IMR-90 (cell line): ENCODE measurements at regions not wholly inside any gene's neighbourhood (a gene's known extent, or its start where the extent isn't known, plus 50 kb on each side); places are given as distances from the start of the nearest gene placed in this dataset.

Experiments
- ATAC-seq: fragments of 200-7000 bp; cut with Tn5 transposase; 2 replicates; pipeline ENCODE4 v1.9.1; 2020; ENCODE audit warnings: low read depth, mild to moderate bottlenecking, moderate library complexity
- BruUV-seq: library from RNA; stranded (reverse); fragments of 400-500 nt; replicated peaks from 2 replicates; lab custom pipeline; 2021; lab: Mats Ljungman, UMichigan
- CTCF ChIA-PET: fragments of 300-600 bp; formaldehyde crosslinking; extraction: SDS; loops from one replicate; lab custom pipeline; 2021; ENCODE audit warnings: antibody characterized with exemption; lab: Yijun Ruan, JAX
- POLR2A ChIA-PET: fragments of 300-600 bp; sonication (Branson Sonifier 250); formaldehyde crosslinking; loops from one replicate; lab custom pipeline; 2022; ENCODE audit warnings: antibody characterized with exemption; ENCODE audit not compliant: unreplicated experiment; lab: Charles Lee
- DNase-seq: peaks from one replicate; pipeline ENCODE4 v3.0.0; 2013
- H2AFZ ChIP-seq: replicated peaks from 2 replicates; pipeline ENCODE3; 2013; ENCODE audit warnings: low read length, mild to moderate bottlenecking; ENCODE audit not compliant: poor library complexity
- H2AK5ac ChIP-seq: 2 replicates; pipeline ENCODE4 v1.6.1; 2013; ENCODE audit warnings: low read depth, low read length, inconsistent platforms
- H2AK9ac ChIP-seq: replicated peaks from 2 replicates; pipeline ENCODE3; 2013; ENCODE audit warnings: mild to moderate bottlenecking, low read depth, low read length, moderate library complexity; ENCODE audit not compliant: poor library complexity
- H2BK120ac ChIP-seq: 2 replicates; pipeline ENCODE4 v1.6.1; 2013; ENCODE audit warnings: low read depth, low read length, inconsistent platforms
- H2BK15ac ChIP-seq: 3 replicates; pipeline ENCODE4 v1.6.1; 2013; ENCODE audit warnings: low read depth, low read length, inconsistent platforms
- H2BK20ac ChIP-seq: 2 replicates; pipeline ENCODE4 v1.6.1; 2013; ENCODE audit warnings: low read depth, mild to moderate bottlenecking, inconsistent platforms, low read length, moderate library complexity
- H2BK5ac ChIP-seq: 2 replicates; pipeline ENCODE4 v1.6.1; 2013; ENCODE audit warnings: mild to moderate bottlenecking, low read depth, low read length, inconsistent platforms; ENCODE audit not compliant: poor library complexity, severe bottlenecking
- H3K14ac ChIP-seq: replicated peaks from 2 replicates; pipeline ENCODE4 v1.6.1; 2013; ENCODE audit warnings: low read depth, low read length, inconsistent platforms
- H3K18ac ChIP-seq: 2 replicates; pipeline ENCODE4 v1.6.1; 2013; ENCODE audit warnings: low read depth, low read length, control low read depth
- H3K23ac ChIP-seq: 2 replicates; pipeline ENCODE4 v1.6.1; 2013; ENCODE audit warnings: low read depth, low read length, inconsistent platforms
- H3K27ac ChIP-seq: 2 replicates; pipeline ENCODE4 v1.5.1; 2013; ENCODE audit warnings: mild to moderate bottlenecking, control low read depth, low read length; ENCODE audit not compliant: insufficient read depth
- H3K27me3 ChIP-seq: 2 replicates; pipeline ENCODE4 v1.6.1; 2013; ENCODE audit warnings: low read length; ENCODE audit not compliant: control insufficient read depth, insufficient read depth
- H3K36me3 ChIP-seq: 2 replicates; pipeline ENCODE4 v1.6.1; 2013; ENCODE audit warnings: low read length, mixed read lengths; ENCODE audit not compliant: control insufficient read depth, insufficient read depth
- H3K4ac ChIP-seq: 2 replicates; pipeline ENCODE4 v1.6.1; 2013; ENCODE audit warnings: low read depth, low read length, inconsistent platforms
- H3K4me1 ChIP-seq: 2 replicates; pipeline ENCODE4 v1.6.1; 2013; ENCODE audit warnings: low read length, mixed read lengths; ENCODE audit not compliant: control insufficient read depth, insufficient read depth
- H3K4me2 ChIP-seq: 2 replicates; pipeline ENCODE4 v1.6.1; 2013; ENCODE audit warnings: low read depth, mild to moderate bottlenecking, control low read depth, low read length, moderate library complexity
- H3K4me3 ChIP-seq: 2 replicates; pipeline ENCODE4 v1.5.1; 2013; ENCODE audit warnings: low read depth, mild to moderate bottlenecking, control low read depth, low read length, moderate library complexity; ENCODE audit not compliant: insufficient read depth
- H3K56ac ChIP-seq: 2 replicates; pipeline ENCODE4 v1.6.1; 2013; ENCODE audit warnings: low read length, inconsistent platforms; ENCODE audit not compliant: insufficient read depth; ENCODE audit errors: extremely low read depth
- H3K79me1 ChIP-seq, 2 experiments: 2 replicates each; pipeline ENCODE4 v1.6.1; 2013; ENCODE audit warnings: low read length in 2 of 2, inconsistent platforms in 1 of 2, low read depth in 1 of 2
- H3K9ac ChIP-seq: 2 replicates; pipeline ENCODE4 v1.6.1; 2013; ENCODE audit warnings: low read depth, low read length, control low read depth
- H3K9me1 ChIP-seq: 2 replicates; pipeline ENCODE4 v1.6.1; 2013; ENCODE audit warnings: low read length, inconsistent platforms; ENCODE audit not compliant: insufficient read depth
- H3K9me3 ChIP-seq: 2 replicates; pipeline ENCODE4 v1.6.1; 2013; ENCODE audit warnings: low read length; ENCODE audit not compliant: control insufficient read depth, insufficient read depth
- H4K20me1 ChIP-seq: 2 replicates; pipeline ENCODE4 v1.6.1; 2013; ENCODE audit warnings: low read length, inconsistent platforms; ENCODE audit not compliant: insufficient read depth
- H4K5ac ChIP-seq: 2 replicates; pipeline ENCODE4 v1.6.1; 2013; ENCODE audit warnings: mild to moderate bottlenecking, low read depth, low read length, control low read depth
- H4K8ac ChIP-seq, 2 experiments: 2 replicates each; pipeline ENCODE4 v1.6.1; 2013; ENCODE audit warnings: low read depth in 2 of 2, low read length in 2 of 2, control low read depth in 1 of 2, inconsistent platforms in 1 of 2
- H4K91ac ChIP-seq: 2 replicates; pipeline ENCODE4 v1.6.1; 2013; ENCODE audit warnings: low read depth, low read length, inconsistent platforms; ENCODE audit not compliant: insufficient read depth
- CEBPB ChIP-seq: IDR thresholded peaks from 2 replicates; pipeline ENCODE4 v1.6.1; 2012; ENCODE audit warnings: low read depth, low read length, improper control_type of control experiment
- CHD1 ChIP-seq: IDR thresholded peaks from 2 replicates; pipeline ENCODE4 v1.6.1; 2012; ENCODE audit warnings: low read depth, low read length, improper control_type of control experiment
- MXI1 ChIP-seq: IDR thresholded peaks from 2 replicates; pipeline ENCODE4 v1.6.1; 2012; ENCODE audit warnings: low read depth, mild to moderate bottlenecking, low read length, moderate library complexity, borderline replicate concordance
- NFE2L2 ChIP-seq: fragments of 150-350 bp; IDR thresholded peaks from 2 replicates; pipeline ENCODE4 v1.6.1; 2016; ENCODE audit warnings: low read depth, mild to moderate bottlenecking, low read length
- dilution Hi-C: fragments of 300-500 bp; cut with HindIII; formaldehyde crosslinking; loops from one replicate; pipeline ENCODE4 v1.14.3; 2018; ENCODE audit warnings: low sequenced_read_pairs; ENCODE audit not compliant: unreplicated experiment
- in situ Hi-C: fragments of 300-500 bp; cut with MboI; formaldehyde crosslinking; loops from 3 replicates; pipeline ENCODE4 v1.14.3; 2019; ENCODE audit warnings: low sequenced_read_pairs, inconsistent platforms, mixed read lengths
- intact Hi-C: fragments of 100-400 bp; cut with micrococcal nuclease; formaldehyde crosslinking; loops from 2 replicates; pipeline ENCODE4 v1.10.0; 2022
- TF ChIP-seq, protein P1 (sequence below): fragments of 150-350 bp; IDR thresholded peaks from 2 replicates; pipeline ENCODE4 v1.6.1; 2017; ENCODE audit warnings: mild to moderate bottlenecking, antibody characterized with exemption, low read length, low read depth

DNA sequence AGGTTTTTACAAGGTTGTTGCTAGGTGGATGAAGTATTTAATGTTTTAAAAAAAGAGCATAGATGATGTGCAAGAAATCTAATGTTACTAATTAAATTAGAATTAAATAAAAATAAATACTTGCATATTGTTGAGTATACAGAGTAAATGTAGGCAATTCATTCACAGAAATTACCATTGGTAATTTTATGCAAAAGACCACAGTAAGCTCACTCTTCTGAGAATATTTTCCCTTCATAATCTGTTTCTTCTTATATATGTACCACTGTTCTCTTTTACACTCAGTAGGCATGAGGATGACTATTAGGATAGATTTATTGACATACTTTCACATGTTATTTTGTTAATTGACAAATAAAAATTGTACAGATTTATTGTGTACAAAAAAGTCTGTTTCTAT, 681.2 kb upstream of the NECTIN3 start:
- Histone ChIP-seq H3K4me1 (peaks cover 8% of the 10 kb centered on the region; the same call in 1 of the 2 replicates), H4K91ac (no peak overlapping the region), H3K36me3 (no peaks in the 10 kb centered on the region), H3K9ac (no peak overlapping the region), H2BK120ac (0 out of 2 replicates have a peak overlapping the region, but pooled peaks have one; percentile 67), H3K79me1 (no peaks in the 10 kb centered on the region), H3K4me2 (no peak overlapping the region), H3K9me1 (no peaks in the 10 kb centered on the region), H3K4ac (no peak overlapping the region), H2BK15ac (no peak overlapping the region), H3K4me3 (no peak overlapping the region), H2BK20ac (no peak overlapping the region), H2BK5ac (no peak overlapping the region), H3K18ac (no peak overlapping the region), H3K23ac (no peak overlapping the region), H4K8ac (no peak overlapping the region), H4K5ac (no peak overlapping the region), H2AK5ac (no peak overlapping the region), H2AK9ac (no peak overlapping the region), H3K56ac (no peak overlapping the region), H3K27ac (no peak overlapping the region), H2AFZ (no peak overlapping the region), H3K9me3 (no peaks in the 10 kb centered on the region), H4K20me1 (no peaks in the 10 kb centered on the region), H3K27me3 (no peaks in the 10 kb centered on the region), H3K14ac (no peak overlapping the region)
- no TSS peak for BruUV-seq
- CTCF ChIA-PET, result no interaction called here
- POLR2A ChIA-PET, result no interaction called here
- dilution Hi-C loops (no loop called here), intact Hi-C loops (no loop called here), in situ Hi-C loops (no loop called here)
- ATAC-seq (no peak), DNase-seq (no peak)
- TF ChIP-seq CHD1 (no peak), CEBPB (no peak), MXI1 (no peak), NFE2L2 (no peak)
- TF ChIP-seq, protein P1, sequence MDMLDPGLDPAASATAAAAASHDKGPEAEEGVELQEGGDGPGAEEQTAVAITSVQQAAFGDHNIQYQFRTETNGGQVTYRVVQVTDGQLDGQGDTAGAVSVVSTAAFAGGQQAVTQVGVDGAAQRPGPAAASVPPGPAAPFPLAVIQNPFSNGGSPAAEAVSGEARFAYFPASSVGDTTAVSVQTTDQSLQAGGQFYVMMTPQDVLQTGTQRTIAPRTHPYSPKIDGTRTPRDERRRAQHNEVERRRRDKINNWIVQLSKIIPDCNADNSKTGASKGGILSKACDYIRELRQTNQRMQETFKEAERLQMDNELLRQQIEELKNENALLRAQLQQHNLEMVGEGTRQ, result no peak
